ENCODE measurements at regions not wholly inside any gene's neighbourhood (a gene's known extent, or its start where the extent isn't known, plus 50 kb on each side); places are given as distances from the start of the nearest gene placed in this dataset.
"Not testable (repeated sequence)": the region's sequence is repeated elsewhere in the genome, so short reads cannot be mapped to it uniquely, and the experiment has no call there.

- DNase-seq: no peak
Measured at GRCh38 chr6:94902974-94903628, 674.2 kb upstream of the MANEA start.

GRCh38 chr6:94899191-94899590, 678.1 kb upstream of the MANEA start:
- no peak for DNase-seq

GRCh38 chr6:94894300-94894699, 683.0 kb upstream of the MANEA start:
- DNase-seq: no peak

GRCh38 chr6:94893327-94893726, 684.0 kb upstream of the MANEA start:
- DNase-seq: no peak

GRCh38 chr6:94873819-94874218, 703.5 kb upstream of the MANEA start:
- DNase-seq: not testable (repeated sequence)

GRCh38 chr6:94862112-94862511, 715.2 kb upstream of the MANEA start:
- DNase-seq: no peak

- no peak for DNase-seq
Measured at GRCh38 chr6:94859924-94860323, 717.4 kb upstream of the MANEA start.

GRCh38 chr6:94856999-94857398, 720.3 kb upstream of the MANEA start:
- not testable (repeated sequence) for DNase-seq

GRCh38 chr6:94851329-94851728, 726.0 kb upstream of the MANEA start:
- not testable (repeated sequence) for DNase-seq

- DNase-seq: no peak
Measured at GRCh38 chr6:94845742-94846141, 731.6 kb upstream of the MANEA start.

GRCh38 chr6:94835264-94835663, 742.1 kb upstream of the MANEA start:
- no peak for DNase-seq

GRCh38 chr6:94813806-94814205, 763.5 kb upstream of the MANEA start:
- DNase-seq: no peak

GRCh38 chr6:94801344-94801743, 776.0 kb upstream of the MANEA start:
- no peak for DNase-seq

GRCh38 chr6:94785514-94785913, 791.8 kb upstream of the MANEA start:
- no peak for DNase-seq

- DNase-seq: peak; percentile 6
Measured at GRCh38 chr6:94785081-94785480, 792.3 kb upstream of the MANEA start.

GRCh38 chr6:94769197-94769596, 808.1 kb upstream of the MANEA start:
- no peak for DNase-seq

GRCh38 chr6:94751641-94752329, 825.5 kb upstream of the MANEA start:
- DNase-seq: no peak

GRCh38 chr6:94736236-94736635, 841.1 kb upstream of the MANEA start:
- DNase-seq: no peak

GRCh38 chr6:94735270-94735669, 842.1 kb upstream of the MANEA start:
- no peak for DNase-seq

- no peak for DNase-seq
Measured at GRCh38 chr6:94734751-94735150, 842.6 kb upstream of the MANEA start.

- no peak for DNase-seq
Measured at GRCh38 chr6:94733066-94733465, 844.3 kb upstream of the MANEA start.

- no peak for DNase-seq
Measured at GRCh38 chr6:94727710-94728109, 849.6 kb upstream of the MANEA start.

- DNase-seq: no peak
Measured at GRCh38 chr6:94721459-94721858, 855.9 kb upstream of the MANEA start.

GRCh38 chr6:94713446-94713845, 863.9 kb upstream of the MANEA start:
- no peak for DNase-seq

- no peak for DNase-seq
Measured at GRCh38 chr6:94698773-94699172, 878.6 kb upstream of the MANEA start.

Measured in CD4-positive, alpha-beta T cell treated with Interleukin-21 for 1 hour (primary cell).